Kidney epithelial cell (primary cell): ENCODE measurements at regions not wholly inside any gene's neighbourhood (a gene's known extent, or its start where the extent isn't known, plus 50 kb on each side); places are given as distances from the start of the nearest gene placed in this dataset.

ENCODE experiments used
- DNase-seq: peaks from one replicate; pipeline ENCODE4 v3.0.0-alpha.2; 2010; ENCODE audit warnings: low read depth
- H3K27me3 ChIP-seq: 2 replicates; pipeline ENCODE4 v1.6.0; 2011; ENCODE audit warnings: low read length; ENCODE audit not compliant: control insufficient read depth, insufficient read depth
- H3K36me3 ChIP-seq: 2 replicates; pipeline ENCODE4 v1.5.1; 2011; ENCODE audit warnings: low read length; ENCODE audit not compliant: control insufficient read depth, insufficient read depth
- H3K4me3 ChIP-seq: 2 replicates; pipeline ENCODE4 v1.5.1; 2011; ENCODE audit warnings: low read depth, mild to moderate bottlenecking, control low read depth, low read length
- TF ChIP-seq, protein P1 (sequence below): IDR thresholded peaks from 2 replicates; pipeline ENCODE4 v1.5.1; 2011; ENCODE audit warnings: mild to moderate bottlenecking, moderate library complexity, low read length, control low read depth, inconsistent platforms; ENCODE audit not compliant: insufficient read depth, poor library complexity, severe bottlenecking

DNA sequence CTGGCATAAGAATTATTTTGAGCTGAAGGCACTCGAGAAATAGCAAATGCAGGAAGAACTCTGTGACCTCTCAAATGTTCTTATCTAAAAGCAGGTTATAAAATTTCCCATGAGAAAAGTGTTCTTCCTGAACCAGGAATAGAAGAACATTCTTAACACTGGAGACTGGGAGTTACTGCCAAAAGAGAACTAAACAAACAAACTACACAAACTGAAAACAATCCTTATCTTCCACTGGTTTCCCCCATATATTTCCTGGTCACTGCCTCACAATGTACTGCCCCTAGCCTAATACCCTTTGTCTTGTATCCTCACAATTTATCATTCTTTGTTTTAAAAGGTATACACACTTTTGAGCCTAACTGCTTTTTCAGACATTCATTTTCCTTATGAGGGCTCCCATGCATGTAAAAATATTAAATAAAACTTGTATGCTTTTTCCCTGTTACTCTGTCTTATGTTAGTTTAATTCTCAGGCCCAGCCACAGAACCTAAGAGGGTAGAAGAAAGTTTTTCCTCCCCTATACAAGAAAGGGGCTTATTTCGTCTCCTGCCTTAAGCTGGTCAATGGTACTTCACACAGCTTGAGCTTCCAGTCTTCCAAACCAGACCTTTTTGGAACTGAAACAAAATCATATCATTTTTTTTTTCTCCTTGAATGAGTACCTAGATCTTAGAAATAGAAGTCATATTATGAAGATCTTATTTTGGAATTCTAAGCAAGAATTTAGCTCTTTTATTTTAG is 110.6 kb downstream of the MSTN start:
- H3K36me3 ChIP-seq = no peaks in the 10 kb centered on the region
- TF ChIP-seq, protein P1, sequence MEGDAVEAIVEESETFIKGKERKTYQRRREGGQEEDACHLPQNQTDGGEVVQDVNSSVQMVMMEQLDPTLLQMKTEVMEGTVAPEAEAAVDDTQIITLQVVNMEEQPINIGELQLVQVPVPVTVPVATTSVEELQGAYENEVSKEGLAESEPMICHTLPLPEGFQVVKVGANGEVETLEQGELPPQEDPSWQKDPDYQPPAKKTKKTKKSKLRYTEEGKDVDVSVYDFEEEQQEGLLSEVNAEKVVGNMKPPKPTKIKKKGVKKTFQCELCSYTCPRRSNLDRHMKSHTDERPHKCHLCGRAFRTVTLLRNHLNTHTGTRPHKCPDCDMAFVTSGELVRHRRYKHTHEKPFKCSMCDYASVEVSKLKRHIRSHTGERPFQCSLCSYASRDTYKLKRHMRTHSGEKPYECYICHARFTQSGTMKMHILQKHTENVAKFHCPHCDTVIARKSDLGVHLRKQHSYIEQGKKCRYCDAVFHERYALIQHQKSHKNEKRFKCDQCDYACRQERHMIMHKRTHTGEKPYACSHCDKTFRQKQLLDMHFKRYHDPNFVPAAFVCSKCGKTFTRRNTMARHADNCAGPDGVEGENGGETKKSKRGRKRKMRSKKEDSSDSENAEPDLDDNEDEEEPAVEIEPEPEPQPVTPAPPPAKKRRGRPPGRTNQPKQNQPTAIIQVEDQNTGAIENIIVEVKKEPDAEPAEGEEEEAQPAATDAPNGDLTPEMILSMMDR = no peak
- no peak for DNase-seq
- no peak overlapping the region for H3K4me3 ChIP-seq
- no peaks in the 10 kb centered on the region for H3K27me3 ChIP-seq

- TF ChIP-seq, protein P1 = no peak
- H3K27me3 ChIP-seq = no peaks in the 10 kb centered on the region
Measured at GRCh38 chr2:189943009-189943408, 119.5 kb downstream of the MSTN start.

DNA sequence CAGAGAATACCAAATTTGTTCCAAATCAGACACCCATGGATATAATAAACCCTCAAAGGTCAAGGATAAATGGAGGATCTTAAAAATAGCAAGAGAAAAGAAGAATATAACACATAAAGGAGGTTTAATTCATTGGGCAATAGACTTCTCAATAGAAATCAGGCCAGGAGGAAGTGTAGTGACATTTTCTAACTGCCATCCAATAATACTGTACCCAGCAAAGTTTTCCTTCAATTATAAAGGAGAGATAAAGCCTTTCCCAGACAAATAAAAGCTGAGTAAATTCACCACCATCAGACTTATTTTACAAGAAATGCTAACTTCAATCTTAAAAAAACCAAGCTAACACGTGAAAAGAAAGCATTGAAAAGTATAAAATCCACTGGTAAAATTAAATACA is 121.6 kb downstream of the MSTN start:
- Histone ChIP-seq H3K36me3 (no peaks in the 10 kb centered on the region), H3K4me3 (no peak overlapping the region), H3K27me3 (no peaks in the 10 kb centered on the region)
- TF ChIP-seq, protein P1 = no peak
- no peak for DNase-seq

More at GRCh38 chr2:189943009-189943408, 119.5 kb downstream of the MSTN start:
- no peaks in the 10 kb centered on the region for H3K36me3 ChIP-seq
- no peak for DNase-seq
- no peak overlapping the region for H3K4me3 ChIP-seq

DNA sequence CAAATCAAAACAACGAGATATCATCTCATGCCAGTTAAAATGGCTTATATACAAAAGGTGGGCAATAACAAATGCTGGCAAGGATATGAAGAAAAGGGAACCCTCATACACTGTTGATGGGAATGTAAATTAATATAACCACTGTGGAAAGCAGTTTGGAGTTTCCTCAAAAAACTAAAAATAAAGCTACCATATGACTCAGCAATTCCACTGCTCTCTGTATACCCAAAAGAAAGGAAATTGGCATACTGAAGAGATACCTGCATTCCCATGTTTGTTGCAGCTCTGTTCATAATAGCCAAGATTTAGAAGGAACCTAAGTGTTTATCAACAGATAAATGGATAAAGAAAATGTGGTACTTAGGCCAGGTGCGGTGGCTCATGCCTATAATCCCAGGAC is 124.8 kb downstream of the MSTN start:
- H3K36me3 ChIP-seq = no peaks in the 10 kb centered on the region
- TF ChIP-seq, protein P1 = no peak
- no peak overlapping the region for H3K4me3 ChIP-seq
- DNase-seq = no peak
- H3K27me3 ChIP-seq = no peaks in the 10 kb centered on the region

GRCh38 chr2:189933911-189934399 is 128.6 kb downstream of the MSTN start:
- DNase-seq = peak; percentile 23
- H3K36me3 ChIP-seq = no peaks in the 10 kb centered on the region
- H3K27me3 ChIP-seq = no peaks in the 10 kb centered on the region
- H3K4me3 ChIP-seq = no peak overlapping the region
- TF ChIP-seq, protein P1 = no peak

- no peak overlapping the region for H3K4me3 ChIP-seq
- H3K36me3 ChIP-seq = no peaks in the 10 kb centered on the region
- DNase-seq = no peak
- TF ChIP-seq, protein P1 = no peak
- no peaks in the 10 kb centered on the region for H3K27me3 ChIP-seq
Measured at GRCh38 chr2:189933041-189933440, 129.5 kb downstream of the MSTN start.
